NAMALWA (cell line): ENCODE measurements at regions not wholly inside any gene's neighbourhood (a gene's known extent, or its start where the extent isn't known, plus 50 kb on each side); places are given as distances from the start of the nearest gene placed in this dataset.
A peak's percentile ranks its signal among the peaks of the same experiment; 100 is the strongest.

Experiments used
- DNase-seq: peaks from one replicate; pipeline ENCODE4 v3.0.0-alpha.2; 2015; ENCODE audit warnings: low spot score

DNA sequence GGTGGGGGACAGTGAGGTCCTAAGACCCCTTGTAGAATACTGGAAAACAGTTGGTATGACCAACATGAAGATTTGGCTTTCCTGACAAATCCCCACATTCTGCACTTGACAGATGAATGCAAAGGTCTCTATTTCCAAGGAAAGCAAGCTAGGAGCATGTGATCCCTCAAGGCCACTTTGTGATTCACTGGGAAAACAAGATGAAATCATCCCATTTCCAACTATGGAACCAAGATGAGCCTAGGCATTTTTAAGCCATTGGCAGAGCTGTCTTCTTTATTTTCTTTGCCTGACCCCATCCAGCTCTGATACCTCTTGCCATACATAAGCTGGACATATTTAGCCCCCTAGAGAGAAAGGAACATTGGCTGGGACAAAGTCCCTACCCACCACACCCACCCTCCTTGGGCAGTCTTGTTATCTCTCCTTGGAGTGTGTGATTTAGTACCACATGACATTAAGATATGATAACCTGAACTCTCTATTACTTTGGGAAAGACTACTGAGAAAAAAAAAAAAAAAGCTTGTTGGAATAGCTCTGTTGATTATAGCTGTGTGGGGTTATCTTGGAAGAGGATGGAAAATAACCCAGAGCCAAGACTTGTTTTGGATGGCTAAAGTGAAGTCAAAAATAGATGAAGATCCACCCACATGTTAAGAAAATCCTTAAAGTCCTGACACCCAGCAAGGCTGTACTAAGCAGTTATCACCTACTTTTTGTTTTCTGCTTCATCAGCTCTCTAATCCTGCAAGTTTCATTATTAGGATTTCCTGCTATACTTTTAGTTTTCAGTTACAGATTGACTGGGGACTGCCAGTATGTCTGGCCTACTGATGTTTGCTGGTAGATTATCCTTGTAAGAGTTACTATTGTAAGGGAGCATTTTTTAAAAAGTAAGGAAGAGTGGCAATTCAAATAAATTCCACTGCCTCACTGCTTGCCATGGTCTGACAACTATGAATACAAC, 90.1 kb upstream of the PREP start:
- DNase-seq, result no peak

DNA sequence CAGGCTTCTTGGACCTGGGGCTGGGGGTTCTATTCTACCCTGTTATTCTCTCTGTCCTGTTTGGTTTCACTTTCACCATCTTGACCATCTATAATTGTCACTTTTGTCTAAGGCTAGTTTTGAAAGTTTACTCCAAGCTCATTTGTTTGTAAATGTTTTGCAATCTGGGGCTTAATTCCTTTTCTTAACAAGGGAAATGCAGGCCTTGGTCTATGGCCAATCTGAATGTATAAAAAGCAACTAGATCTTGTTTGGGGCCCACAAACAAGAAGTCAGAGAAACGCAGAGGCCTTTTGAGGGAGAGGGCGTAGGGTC, 86.3 kb upstream of the PREP start:
- DNase-seq, result no peak

DNA sequence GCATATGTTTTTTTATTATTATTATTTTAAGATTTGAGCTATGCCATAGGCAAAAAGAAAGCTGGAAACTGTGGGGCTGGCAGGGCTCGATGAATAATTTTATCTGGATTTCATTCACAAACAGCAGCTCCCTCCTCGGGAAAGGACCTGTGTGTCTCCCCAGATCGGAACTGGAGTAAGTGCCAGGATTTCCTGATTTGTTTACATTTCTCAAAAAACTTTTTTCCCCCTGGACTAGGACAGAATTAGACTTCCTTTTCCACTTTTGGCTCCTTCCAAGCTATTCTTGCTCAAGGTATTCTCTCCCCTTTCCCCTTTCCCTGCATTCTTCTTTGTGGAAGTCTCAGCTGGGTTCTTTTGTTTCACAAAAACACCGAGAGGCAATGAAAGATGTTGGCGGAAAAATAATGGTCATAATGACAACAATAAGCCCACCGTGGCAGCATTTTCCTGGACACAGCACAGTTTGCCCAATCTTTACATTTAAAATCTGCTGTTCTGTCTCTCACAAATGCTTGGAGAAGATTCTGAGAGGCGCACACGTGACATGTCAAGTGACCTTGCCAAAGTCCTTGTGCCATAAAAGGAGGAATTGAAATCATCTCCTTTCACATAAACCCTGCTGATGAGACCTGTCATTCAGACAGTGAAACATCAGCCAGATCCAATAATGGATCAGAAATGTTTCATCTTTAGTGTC, 85.8 kb upstream of the PREP start:
- no peak for DNase-seq

DNA sequence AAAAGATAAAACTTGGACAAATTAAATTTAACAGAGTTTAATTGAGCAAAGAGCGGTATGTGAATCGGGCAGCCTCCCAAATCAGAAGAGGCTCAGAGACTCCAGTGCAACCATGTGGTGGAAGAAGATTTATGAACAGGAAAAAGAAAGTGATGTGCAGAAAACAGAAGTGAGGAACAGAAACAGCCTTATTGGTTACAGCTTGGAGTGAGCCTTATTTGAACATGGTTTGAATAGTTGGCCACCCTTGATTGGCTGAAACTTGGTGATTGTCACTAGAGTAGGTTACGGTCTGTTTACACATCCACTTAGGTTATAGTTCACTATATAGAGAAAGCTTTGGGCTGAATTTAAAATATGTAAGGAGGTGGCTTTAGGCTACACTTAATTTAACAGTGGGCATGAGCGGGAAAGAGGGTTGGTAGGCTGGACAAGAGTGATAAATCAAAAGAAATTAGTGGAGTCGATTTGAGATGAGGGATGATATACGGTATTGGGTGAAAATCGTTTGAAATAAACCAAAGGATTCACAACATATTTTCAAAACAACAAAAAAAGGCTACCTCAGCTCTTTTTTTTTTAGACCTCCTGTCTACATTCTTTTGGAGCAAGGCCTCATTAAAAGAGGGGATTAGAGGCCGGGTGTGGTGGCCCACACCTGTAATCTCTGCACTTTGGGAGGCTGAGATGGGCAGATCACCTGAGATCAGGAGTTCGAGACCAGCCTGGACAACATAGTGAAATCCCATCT, 84.3 kb upstream of the PREP start:
- no peak for DNase-seq

DNA sequence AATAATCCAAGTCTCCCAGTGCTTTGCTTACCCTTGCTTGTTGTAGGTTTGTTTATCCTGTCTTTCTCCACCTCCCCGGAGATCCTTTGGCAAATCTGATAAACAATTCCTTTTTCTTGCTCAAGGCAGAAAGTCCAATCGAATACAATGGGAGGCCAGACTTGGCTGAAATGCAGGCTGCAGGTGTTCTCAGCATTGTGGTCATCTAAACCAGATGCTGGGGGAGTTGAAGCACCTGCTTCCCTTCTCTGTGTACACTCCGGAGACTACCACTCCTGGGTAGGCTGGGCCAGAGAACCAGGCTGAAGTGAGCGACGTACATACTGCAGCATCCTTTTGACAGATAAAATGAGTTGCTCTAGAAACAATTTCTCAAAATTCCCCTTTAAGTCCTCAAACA, 82.6 kb upstream of the PREP start:
- no peak for DNase-seq

DNA sequence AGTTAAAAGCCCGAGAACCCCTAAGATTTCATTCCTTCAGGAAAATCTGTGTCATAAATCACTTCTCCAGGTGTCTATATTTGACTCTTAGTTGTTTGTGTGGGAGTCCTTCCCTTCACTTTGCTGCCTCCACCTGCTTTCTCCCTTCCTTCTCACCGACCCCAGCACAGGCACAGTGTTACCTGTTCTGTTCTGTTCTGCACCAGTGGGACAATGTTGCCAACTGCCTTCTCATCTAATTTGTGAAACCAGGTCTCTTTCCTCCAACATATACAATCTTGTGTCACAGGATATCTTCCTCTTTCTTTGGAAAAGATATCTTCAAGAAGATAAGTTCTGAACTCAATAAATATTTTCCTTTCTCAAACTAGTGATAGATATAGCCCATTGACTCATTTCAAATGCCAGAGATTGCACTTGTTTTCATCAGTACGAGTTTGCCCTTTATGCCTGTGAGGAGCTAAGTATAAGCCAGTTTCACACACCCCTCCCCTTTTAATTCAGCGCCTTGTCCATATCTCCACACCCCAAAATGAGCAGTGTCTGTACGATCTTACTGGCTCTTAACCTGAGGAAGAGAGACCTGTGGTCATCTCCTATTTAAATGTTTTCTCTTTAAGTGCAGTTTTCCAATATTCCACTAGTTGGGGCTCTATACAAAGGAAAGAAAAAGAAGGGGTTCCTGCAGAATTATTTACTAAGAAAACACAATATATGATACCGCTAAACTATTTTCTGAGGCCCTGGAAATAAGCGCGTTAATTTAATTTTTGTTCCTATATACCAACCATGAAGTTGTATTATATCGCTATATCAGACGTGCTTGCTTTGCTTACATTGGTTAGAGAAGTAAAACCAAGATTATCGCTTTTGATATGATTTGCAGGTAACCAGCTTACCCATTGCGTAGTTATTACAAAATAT, 81.6 kb upstream of the PREP start:
- peak; percentile 77 for DNase-seq

DNA sequence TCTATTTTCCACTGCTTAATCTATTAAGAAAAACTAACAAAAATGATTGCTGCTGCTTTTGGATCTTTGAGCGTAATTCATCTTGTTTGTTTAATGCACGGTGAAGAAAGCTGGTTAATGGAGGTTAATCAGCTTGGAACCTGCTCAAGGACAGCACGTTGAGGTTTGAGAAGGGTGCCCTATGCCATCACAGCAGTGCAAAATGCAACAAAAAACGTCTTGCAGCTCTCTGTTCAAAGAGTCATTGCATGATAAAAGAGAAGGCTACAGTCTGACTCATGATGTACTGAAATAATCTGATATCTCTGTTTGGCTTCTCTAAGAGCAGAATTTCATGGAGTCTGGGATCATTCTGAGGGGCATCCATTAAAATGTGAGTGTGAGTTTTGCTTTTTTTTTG, 80.6 kb upstream of the PREP start:
- no peak for DNase-seq

DNA sequence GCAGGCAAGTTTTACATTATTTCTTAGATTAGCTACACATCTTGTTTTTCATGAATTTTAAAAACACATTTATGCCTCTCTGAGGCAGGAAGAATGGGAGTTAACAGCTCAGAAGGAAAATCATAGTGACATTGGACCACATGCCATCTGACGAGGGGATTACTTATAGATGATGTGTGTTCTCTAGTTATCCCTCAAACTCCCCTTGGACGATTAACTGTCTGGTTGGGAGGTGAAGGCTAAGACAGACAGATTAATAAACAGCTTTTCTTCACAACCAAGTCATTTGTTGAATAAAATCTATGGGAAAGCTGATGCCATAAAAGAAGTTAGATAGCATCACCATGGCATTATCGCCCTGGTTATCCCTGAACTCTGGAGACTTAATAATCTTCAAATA, 80.0 kb upstream of the PREP start:
- no peak for DNase-seq

DNA sequence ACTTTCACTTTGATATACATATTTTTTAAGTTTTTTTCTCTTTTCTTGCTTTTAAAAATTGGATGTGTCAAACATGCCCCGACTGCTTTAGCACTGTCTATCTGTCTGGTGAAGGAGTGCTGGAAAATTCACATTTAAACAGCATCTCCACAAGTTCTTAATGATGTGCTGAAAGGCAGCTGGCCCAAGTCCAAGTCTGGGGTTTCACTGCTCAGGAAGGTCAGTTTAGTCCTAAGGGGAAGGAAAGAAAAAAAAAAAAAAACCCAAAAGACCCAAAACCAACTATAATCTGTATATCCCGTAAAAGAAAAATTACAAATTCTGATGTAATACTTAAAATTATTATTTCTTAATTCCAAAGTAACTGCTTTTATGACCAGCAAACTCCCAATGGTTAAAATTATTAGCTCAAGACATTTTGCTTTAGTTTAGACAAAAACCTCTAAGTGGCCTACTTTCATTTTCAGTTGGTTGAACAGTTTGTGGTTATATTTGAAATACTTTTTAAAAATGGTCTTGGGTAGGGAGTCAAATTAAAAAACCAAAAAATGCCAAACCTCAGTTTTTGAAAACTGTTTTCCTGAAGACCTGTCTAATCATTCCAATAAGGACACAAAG, 79.5 kb upstream of the PREP start:
- DNase-seq, result no peak

DNA sequence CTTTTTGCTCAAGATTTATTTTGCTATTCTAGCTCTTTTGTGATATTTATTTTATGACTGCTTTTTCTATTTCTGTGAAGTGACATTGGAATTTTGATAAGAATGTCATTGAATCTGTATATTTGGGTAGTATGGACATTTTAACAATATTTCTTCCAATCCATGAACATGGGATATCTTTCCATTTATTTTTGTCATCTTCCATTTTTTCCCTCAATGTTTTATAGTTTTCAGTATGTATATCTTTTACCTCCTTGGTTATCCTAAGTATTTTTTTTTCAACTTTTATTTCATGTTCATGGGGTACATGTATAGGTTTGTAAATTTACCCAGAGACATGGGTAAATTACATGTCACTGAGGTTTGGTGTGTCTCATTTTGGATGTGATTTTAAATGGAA, 74.1 kb upstream of the PREP start:
- no peak for DNase-seq

DNA sequence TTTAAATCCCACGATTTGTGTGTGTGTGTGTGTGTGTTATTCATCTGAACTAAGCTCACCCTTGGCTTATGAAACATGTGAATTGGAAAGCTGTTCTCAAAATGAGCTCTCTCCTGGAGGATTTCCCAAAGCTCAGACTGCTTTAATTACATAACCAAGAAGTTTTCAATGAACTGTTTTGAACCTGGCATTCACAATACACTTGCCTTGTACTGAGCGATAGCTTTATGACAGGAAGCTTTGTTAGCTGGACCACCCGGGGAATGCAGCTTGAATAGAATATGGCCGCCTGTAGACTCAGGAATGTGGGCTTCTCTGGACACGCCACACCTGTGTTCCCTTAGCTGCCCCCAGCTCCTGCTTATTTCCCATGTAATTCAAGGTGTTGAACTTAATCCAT, 71.4 kb upstream of the PREP start:
- no peak for DNase-seq

DNA sequence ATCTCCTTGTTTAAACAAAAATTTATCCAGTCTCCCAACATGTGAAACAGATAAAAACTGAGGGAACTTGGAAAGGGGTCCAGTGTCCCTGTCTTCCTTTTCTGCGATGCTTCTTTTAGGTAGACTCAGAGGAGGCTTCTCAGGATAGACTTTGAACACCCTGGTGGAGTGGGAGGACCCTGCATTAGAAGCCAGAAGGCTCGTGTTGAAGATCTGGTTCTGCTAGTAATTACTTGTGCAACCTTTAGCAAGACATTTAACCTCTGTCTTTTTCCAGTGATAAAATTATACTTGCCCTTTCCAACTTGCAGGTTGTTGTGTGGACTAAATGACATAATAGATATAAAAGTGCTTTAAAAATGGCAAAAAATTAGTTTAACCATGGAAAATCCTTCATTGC, 67.1 kb upstream of the PREP start:
- DNase-seq, result no peak

DNA sequence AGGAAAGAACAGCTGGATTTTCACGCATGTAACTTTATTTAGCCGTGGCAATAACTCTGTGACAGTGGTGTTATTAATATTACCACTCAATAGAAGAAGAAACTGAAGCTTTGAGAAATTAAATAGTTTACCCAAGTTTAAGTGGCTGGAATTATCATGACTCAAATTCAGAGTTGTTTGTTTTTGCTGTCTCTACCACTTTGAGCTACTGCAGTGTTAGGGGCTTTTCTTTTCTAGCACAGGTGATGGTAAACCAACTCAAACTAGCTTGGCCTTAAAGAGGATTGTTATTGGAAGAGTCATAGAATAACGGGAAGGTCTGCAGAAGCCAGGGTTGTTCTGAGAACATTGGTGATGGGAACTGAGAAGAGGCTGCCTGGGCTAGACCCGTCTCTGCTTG, 66.0 kb upstream of the PREP start:
- DNase-seq, result no peak

DNA sequence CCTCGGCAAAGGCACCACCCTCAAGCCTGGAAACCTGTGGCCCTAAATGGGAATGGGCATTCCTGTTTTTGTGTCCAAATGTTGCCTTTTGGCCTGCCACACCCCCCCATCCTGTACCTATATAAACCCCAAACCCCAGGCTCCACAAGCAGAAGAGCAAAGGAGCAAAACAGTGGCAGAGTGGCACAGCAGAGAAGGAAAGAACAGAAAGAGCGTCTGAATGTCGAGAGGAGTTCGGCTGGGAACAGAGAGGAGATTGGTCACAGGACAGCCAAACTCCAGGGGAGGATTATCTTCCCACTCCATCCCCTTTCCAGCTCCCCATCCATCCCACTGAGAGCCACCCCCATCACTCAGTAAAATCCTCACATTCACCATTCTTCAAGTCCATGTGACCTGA, 58.0 kb upstream of the PREP start:
- DNase-seq, result no peak

DNA sequence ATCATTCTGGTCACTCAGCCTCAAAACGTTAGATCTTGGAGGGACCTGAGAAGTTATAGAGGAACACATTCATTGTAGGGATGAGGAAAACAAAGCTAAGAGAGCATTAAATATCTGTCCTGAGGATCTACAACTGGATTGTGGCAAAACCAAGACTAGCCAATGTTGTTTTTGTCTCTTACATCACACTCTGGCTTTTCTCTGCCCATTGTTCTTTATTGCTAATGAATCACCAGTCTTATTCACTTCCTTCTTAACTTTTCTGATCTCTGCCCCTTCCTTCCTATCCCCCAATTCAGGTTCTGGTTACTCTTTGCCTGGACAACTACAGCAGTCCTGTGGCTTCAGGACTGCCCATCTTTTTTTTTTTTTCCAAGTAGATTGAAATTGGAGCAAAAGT, 57.0 kb upstream of the PREP start:
- DNase-seq, result no peak

DNA sequence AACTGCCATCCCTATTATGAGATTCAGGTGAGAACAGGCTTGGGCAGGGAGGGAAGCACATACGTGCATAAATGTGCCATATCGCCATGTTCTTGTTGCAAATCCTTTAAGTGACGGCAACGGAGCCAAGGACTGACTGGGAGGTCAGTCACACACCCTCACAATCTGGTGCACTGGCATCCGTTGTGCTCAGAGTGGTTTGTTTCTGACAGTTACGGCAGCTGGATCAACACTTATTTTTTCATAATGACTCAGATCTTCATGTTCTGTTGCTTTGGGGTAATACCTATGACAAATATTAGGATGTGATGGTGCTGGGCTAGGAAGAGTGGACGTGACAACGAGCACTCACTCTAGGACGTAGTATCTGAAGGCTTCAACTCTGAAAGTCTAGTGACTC, 56.2 kb upstream of the PREP start:
- no peak for DNase-seq

DNA sequence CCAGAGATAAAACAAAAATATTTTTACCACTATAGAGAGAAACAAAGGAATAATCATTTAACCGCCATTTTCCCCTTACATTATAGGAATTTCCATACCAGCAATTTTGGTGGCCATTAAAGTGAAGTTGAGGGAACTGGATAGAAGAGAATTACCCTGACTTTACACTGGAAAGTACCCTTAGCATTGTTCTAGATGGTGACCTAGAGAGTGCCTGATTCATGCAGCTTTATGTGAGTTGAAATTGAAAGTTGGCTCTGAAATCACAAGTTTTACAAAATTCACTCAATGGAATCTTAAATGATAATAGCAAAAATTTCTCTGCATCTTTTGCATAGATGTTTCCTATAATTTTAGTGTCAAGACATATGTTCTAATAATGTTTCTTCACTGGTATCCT, 55.7 kb upstream of the PREP start:
- no peak for DNase-seq

DNA sequence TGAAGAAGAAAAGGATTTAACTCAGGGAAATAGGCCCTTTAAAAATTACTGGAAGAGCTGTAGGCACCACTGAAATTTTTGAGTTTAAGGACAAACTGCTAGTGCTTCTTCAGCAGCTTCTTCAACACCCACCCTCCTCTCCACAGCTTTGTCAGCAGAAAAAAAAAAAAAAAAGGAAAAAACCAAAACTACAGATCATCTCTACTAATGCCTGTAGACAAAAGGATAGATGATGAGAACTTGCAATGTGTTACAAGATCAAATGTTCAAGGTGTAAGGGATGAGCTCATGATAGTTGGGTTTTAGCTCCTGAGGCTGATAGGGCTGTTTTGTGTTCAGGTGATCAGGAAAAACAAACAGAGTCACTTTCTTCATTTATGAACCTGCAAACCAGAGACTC, 55.2 kb upstream of the PREP start:
- no peak for DNase-seq

DNA sequence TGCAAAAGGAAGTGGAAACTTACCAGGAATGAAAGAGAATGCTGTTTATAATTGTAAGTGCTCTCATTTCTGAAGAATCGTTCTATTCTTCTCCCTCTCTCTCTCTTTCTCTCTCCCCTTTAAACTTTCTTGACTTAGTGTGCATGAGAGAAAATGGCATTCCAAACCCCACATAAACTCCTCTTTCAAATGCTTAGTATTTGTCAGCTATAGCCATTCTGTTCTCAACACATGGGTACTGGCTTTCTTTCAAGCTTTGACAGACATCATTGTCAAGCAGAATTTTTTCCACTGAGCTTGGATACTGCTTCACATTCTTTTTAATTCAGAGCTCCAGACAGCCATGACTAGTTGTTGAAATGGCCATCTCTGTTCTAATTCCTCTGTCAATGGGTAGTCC, 51.1 kb upstream of the PREP start:
- no peak for DNase-seq

DNA sequence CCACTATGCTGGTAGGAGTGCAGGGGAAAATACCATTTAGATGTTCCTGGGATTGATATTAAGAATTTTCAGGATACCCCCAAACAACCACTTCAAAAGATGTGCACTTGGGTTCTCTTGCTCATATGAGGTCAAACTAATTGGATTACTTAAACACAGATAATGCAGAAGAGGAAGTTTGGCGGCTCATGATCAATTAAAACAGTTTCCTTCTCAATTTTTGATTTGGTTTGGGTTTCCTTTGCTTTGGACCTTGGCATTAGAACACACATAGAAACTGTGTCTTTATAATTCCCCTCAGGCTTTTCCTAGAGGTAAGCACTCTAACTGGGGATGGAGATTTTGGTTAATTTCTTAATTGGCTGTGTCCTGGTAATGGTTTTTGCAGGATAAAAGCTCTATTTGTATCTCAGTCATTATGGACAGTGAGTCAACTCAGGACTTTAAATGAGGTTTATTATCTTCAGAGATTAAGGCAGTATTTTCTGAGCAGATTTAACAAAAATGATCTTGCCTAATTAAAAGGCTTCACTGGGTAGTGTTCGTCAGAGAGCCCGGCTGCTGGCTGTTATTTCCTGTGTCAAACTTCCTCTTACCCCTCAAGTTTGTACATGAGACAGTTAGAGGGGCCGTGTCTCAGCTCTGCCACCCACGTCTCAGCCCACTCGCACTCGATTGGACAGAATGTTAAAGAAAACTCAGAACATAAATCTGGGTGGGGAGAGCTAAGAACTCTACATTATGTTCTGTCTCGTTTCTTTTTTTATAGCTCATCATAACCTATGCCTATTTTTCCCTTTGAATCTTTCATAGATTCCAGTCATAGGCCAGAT, 50.3 kb upstream of the PREP start:
- peak; percentile 11 for DNase-seq
